Gastrocnemius medialis (tissue), 4 donors: ENCODE measurements at regions not wholly inside any gene's neighbourhood (a gene's known extent, or its start where the extent isn't known, plus 50 kb on each side); places are given as distances from the start of the nearest gene placed in this dataset.

Source experiments
- POLR2A ChIP-seq, 2 donors: fragments of 450-650 bp; IDR thresholded peaks; one replicate each; pipeline ENCODE4 v1.6.1; 2017; ENCODE audit warnings: antibody characterized with exemption in 2 of 2, mild to moderate bottlenecking in 2 of 2, moderate library complexity in 2 of 2
- TF ChIP-seq, protein P1 (sequence below), 5 experiments: fragments of 450-650 bp in 3 of 5; fragments of 200-600 bp in 2 of 5; sonication (generic) in 2 of 5; IDR thresholded peaks in 4 of 5; conservative IDR thresholded peaks in 1 of 5; 1 replicate in 4 of 5; 2 replicates in 1 of 5; pipeline ENCODE4 v1.5.1; 2016 to 2019; ENCODE audit warnings: antibody characterized with exemption in 5 of 5, mild to moderate bottlenecking in 3 of 5, moderate library complexity in 3 of 5

DNA sequence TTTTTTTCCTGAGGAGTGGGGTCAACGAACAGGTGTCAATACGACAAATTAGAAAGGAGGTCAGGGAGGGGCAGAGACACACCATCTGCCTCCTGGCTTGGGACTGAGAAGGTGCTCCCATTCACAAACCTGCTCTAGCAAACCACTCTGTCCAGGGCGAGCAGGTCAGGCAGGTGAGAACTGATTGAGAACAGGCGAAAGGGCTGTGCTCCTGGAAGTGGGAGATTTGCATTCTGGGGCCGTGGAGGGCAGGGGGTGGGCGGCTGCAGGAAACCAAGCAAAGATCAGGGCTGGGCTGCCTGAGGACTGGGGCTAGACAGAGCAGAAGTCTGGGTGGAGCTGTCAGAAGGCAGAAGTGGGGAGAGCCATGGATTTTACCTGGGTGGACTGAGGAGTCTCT, 98.9 kb upstream of the NLRP1 start:
- TF ChIP-seq POLR2A (IDR thresholded peaks at IDR 0.05), result no peak
- TF ChIP-seq, protein P1, sequence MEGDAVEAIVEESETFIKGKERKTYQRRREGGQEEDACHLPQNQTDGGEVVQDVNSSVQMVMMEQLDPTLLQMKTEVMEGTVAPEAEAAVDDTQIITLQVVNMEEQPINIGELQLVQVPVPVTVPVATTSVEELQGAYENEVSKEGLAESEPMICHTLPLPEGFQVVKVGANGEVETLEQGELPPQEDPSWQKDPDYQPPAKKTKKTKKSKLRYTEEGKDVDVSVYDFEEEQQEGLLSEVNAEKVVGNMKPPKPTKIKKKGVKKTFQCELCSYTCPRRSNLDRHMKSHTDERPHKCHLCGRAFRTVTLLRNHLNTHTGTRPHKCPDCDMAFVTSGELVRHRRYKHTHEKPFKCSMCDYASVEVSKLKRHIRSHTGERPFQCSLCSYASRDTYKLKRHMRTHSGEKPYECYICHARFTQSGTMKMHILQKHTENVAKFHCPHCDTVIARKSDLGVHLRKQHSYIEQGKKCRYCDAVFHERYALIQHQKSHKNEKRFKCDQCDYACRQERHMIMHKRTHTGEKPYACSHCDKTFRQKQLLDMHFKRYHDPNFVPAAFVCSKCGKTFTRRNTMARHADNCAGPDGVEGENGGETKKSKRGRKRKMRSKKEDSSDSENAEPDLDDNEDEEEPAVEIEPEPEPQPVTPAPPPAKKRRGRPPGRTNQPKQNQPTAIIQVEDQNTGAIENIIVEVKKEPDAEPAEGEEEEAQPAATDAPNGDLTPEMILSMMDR (IDR thresholded peaks at IDR 0.05 in 4 of 5, conservative IDR thresholded peaks at IDR 0.05 in 1 of 5), result no peak
